SH-SY5Y (cell line): ENCODE measurements at regions not wholly inside any gene's neighbourhood (a gene's known extent, or its start where the extent isn't known, plus 50 kb on each side); places are given as distances from the start of the nearest gene placed in this dataset.

ENCODE experiments used
- GATA2 ChIP-seq: IDR thresholded peaks from 2 replicates; pipeline ENCODE4 v1.6.1; 2011; ENCODE audit warnings: mild to moderate bottlenecking, low read depth, low read length
- GATA3 ChIP-seq: IDR thresholded peaks from 2 replicates; pipeline ENCODE4 v1.6.1; 2011; ENCODE audit warnings: low read depth, mild to moderate bottlenecking, low read length, moderate library complexity

GRCh38 chr10:128713471-128713870 lies 587.2 kb upstream of the MKI67 start:
- TF ChIP-seq GATA2: no peak
- no peak for TF ChIP-seq GATA3
